ENCODE measurements at regions not wholly inside any gene's neighbourhood (a gene's known extent, or its start where the extent isn't known, plus 50 kb on each side); places are given as distances from the start of the nearest gene placed in this dataset.

DNA sequence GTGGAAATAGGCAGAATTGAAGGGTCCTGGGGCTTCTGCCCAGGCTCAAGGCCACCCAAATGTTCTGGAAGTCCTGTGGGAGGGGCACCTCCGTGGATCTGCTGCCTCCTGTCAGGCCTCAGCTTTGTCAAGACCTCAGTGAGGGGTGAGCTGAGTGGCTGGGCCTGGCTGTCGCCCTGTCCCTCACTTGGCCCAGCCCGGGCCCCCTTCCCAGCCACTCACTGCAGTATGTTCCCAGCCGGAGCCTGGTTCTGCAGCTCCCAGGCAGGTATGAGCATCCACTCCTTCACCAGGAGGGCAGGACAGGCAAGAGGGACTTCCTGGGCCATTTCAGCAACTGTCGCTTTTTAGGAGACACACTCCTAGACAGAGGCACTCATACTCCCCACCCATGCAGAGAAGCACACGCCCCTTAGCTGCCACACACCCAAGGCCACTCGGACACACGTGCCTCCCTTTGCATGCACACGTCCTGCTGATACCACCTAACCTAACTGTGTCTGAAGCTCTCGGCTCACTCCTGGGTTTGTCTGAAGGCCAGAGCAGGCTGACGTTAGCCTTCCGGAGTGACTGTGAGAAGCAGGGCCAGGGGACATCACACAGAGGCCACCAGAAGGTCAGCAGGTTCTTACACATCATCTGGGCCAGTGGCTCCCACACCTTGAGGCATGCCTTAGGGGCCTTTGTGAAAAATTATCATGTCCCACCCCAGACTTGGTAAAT, 72.2 kb upstream of the COL13A1 start:
- Histone ChIP-seq H3K36me3 (no peaks in the 10 kb centered on the region), H3K9me3 (no peaks in the 10 kb centered on the region), H3K27ac (peak overlapping the region in 4 of 8 donors; percentile 54 to 70 (median 60)), H3K27me3 (replicated peaks in 1 of 7) (peaks cover 0 to 32% (median 0%) of the 10 kb centered on the region in 7 donors), H3K4me1 (peaks cover 0 to 27% (median 7%) of the 10 kb centered on the region in 6 donors), H3K4me3 (no peak overlapping the region)
- intact Hi-C loops (cut with DNase I; ENCODE audit: low total_unique reads), result no loop called here
- DNase-seq, result no peak
- WGBS, 5 donors, result 59 to 76% (median 73%) methylated on average over 9 to 12 of the region's 12 CpGs
- TF ChIP-seq POLR2A (IDR thresholded peaks at IDR 0.05), result no peak
- TF ChIP-seq, protein P1, sequence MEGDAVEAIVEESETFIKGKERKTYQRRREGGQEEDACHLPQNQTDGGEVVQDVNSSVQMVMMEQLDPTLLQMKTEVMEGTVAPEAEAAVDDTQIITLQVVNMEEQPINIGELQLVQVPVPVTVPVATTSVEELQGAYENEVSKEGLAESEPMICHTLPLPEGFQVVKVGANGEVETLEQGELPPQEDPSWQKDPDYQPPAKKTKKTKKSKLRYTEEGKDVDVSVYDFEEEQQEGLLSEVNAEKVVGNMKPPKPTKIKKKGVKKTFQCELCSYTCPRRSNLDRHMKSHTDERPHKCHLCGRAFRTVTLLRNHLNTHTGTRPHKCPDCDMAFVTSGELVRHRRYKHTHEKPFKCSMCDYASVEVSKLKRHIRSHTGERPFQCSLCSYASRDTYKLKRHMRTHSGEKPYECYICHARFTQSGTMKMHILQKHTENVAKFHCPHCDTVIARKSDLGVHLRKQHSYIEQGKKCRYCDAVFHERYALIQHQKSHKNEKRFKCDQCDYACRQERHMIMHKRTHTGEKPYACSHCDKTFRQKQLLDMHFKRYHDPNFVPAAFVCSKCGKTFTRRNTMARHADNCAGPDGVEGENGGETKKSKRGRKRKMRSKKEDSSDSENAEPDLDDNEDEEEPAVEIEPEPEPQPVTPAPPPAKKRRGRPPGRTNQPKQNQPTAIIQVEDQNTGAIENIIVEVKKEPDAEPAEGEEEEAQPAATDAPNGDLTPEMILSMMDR (IDR thresholded peaks at IDR 0.05 in 8 of 11, conservative IDR thresholded peaks at IDR 0.05 in 3 of 11), result no peak
- TF ChIP-seq POLR2AphosphoS5 (IDR thresholded peaks at IDR 0.05), result peak in 1 of 3 donors; percentile 36

DNA sequence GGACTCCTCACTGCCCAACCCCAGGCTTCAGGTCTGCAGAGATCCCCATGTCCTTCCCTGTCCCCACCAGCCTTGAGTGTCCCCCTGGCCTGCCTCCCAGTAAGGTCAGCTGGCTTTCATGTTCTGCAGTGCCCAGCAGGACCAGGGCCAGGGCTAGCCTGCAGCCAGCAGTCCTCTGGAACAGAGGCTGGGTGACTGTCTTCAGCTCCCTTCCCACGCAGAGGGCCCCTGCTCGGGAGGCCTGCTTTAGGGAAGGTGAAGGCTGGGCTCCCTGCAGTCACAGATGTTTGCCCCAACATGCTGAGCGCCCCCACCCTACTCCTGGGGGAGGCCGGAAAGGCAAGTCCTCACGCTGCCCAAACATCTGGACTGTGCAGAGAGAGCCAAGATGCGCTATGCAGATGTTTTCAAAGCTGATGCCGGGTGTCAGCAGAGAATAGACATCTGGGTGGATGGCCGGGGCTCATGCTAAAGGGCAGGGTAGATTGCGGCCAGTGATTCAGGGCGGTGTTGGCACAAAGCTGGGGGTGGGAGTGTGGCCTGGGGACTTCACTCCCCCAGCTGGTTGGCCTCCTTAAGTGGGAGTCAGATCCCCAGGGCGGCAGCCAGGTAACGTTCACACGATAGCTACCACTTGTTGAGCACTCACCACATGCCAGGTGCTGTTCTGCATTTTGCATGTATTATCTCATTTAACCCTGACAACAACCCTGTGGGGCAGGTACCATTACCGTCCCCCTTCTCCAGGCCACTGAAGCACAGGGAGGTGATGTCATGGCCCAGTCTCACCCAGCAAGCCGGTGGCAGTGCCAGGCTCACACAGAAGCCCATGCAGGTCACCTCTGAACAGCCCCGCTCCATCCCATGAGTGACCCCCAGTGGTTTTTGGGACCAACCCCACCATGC, 71.2 kb upstream of the COL13A1 start:
- no peak for DNase-seq
- no peaks in the 10 kb centered on the region for H3K36me3 ChIP-seq
- intact Hi-C loops (cut with DNase I; ENCODE audit: low total_unique reads), result no loop called here
- H3K27me3 ChIP-seq (replicated peaks in 1 of 7), result peaks cover 0 to 32% (median 0%) of the 10 kb centered on the region in 7 donors
- no peak for TF ChIP-seq POLR2A (IDR thresholded peaks at IDR 0.05)
- TF ChIP-seq, protein P1 (IDR thresholded peaks at IDR 0.05 in 8 of 11, conservative IDR thresholded peaks at IDR 0.05 in 3 of 11), result no peak
- TF ChIP-seq POLR2AphosphoS5 (IDR thresholded peaks at IDR 0.05), result no peak
- H3K27ac ChIP-seq, result peak overlapping the region in 1 of 8 donors; percentile 10
- H3K9me3 ChIP-seq, result no peaks in the 10 kb centered on the region
- H3K4me1 ChIP-seq, result peaks cover 0 to 27% (median 7%) of the 10 kb centered on the region in 6 donors
- no peak overlapping the region for H3K4me3 ChIP-seq
- WGBS, 5 donors, result 73 to 84% (median 79%) methylated on average over 10 to 16 of the region's 16 CpGs

DNA sequence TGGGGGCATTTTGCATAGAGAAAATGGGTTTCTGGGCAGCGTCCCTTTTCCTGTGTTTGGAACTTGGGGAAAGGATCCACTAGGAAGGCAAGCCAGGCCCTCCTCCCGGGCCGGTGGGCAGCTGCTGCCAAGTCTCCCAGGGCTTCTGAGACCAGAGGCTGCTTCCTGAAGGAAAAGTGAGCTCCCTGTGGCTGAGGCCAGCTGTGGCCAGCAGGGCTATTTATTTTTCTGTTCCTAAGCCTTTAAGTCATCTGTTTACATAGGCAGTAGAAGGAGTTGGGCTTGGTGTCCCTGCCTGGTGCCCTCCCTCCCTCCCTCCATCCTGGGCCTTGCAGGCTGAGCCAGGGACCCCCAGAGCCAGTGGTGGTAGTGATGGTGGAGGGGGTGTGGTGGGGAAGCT, 70.5 kb upstream of the COL13A1 start:
- Histone ChIP-seq H3K9me3 (no peaks in the 10 kb centered on the region), H3K27me3 (replicated peaks in 1 of 7) (peaks cover 0 to 32% (median 0%) of the 10 kb centered on the region in 7 donors), H3K36me3 (no peaks in the 10 kb centered on the region), H3K4me3 (no peak overlapping the region), H3K4me1 (peaks cover 0 to 27% (median 7%) of the 10 kb centered on the region in 6 donors), H3K27ac (no peak overlapping the region)
- WGBS, 5 donors, result 74 to 90% (median 80%) methylated on average over 3 of the region's 3 CpGs
- no peak for DNase-seq
- no peak for TF ChIP-seq POLR2AphosphoS5 (IDR thresholded peaks at IDR 0.05)
- TF ChIP-seq, protein P1 (IDR thresholded peaks at IDR 0.05 in 8 of 11, conservative IDR thresholded peaks at IDR 0.05 in 3 of 11), result no peak
- no peak for TF ChIP-seq POLR2A (IDR thresholded peaks at IDR 0.05)
- intact Hi-C loops (cut with DNase I; ENCODE audit: low total_unique reads), result no loop called here

DNA sequence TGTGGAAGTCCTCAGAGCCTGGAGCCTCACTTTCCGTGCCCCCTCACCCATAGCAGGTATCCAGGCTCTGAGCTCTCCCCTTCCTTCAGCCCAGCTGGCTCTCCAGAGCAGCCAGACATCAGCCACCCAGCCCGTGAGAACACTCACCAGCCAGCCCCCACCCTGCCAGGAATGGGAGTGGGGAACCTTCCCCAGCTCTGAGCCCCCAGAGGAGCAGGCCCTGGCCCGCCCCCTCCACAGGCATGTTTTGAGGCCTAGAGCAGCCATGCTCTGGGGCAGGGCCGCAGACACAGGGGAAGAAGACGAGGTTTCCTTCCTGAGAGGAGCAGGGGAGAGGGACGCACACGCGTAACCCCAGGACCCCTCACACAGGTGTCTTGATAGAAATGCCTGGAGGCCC, 70.0 kb upstream of the COL13A1 start:
- Histone ChIP-seq H3K27ac (no peak overlapping the region), H3K4me1 (peaks cover 0 to 27% (median 7%) of the 10 kb centered on the region in 6 donors), H3K9me3 (no peaks in the 10 kb centered on the region), H3K4me3 (no peak overlapping the region), H3K27me3 (replicated peaks in 1 of 7) (peaks cover 0 to 32% (median 0%) of the 10 kb centered on the region in 7 donors), H3K36me3 (no peaks in the 10 kb centered on the region)
- 79 to 89% (median 83%) methylated on average over 7 to 8 of the region's 8 CpGs for WGBS, 5 donors
- DNase-seq, result no peak
- intact Hi-C loops (cut with DNase I; ENCODE audit: low total_unique reads), result no loop called here
- no peak for TF ChIP-seq POLR2AphosphoS5 (IDR thresholded peaks at IDR 0.05)
- TF ChIP-seq, protein P1 (IDR thresholded peaks at IDR 0.05 in 8 of 11, conservative IDR thresholded peaks at IDR 0.05 in 3 of 11), result no peak
- TF ChIP-seq POLR2A (IDR thresholded peaks at IDR 0.05), result no peak
